GM23338 (cell line): ENCODE measurements at regions not wholly inside any gene's neighbourhood (a gene's known extent, or its start where the extent isn't known, plus 50 kb on each side); places are given as distances from the start of the nearest gene placed in this dataset.

ENCODE experiments used
- CREB1 ChIP-seq: fragments of 250-450 bp; sonication (Bioruptor Pico); IDR thresholded peaks from 2 replicates; pipeline ENCODE4 v1.5.0; 2020; ENCODE audit warnings: low read depth, mild to moderate bottlenecking, moderate library complexity
- CTCF ChIP-seq, 2 experiments: fragments of 200-600 bp in 1 of 2; sonication (generic) in 1 of 2; conservative IDR thresholded peaks; 2 replicates each; pipeline versions ENCODE4 v1.5.1 to v1.6.1; 2016 to 2017; ENCODE audit warnings: antibody characterized with exemption in 2 of 2, low read depth in 2 of 2, mild to moderate bottlenecking in 2 of 2, moderate library complexity in 1 of 2
- ETS1 ChIP-seq: IDR thresholded peaks from 2 replicates; pipeline ENCODE4 v1.6.1; 2016; ENCODE audit warnings: antibody characterized with exemption
- EZH2 ChIP-seq: fragments of 200-600 bp; sonication (generic); IDR thresholded peaks from one replicate; pipeline ENCODE4 v1.8.0; 2017; ENCODE audit warnings: antibody characterized with exemption, mild to moderate bottlenecking, low read depth; ENCODE audit not compliant: unreplicated experiment
- EZH2phosphoT487 ChIP-seq: fragments of 200-600 bp; sonication (generic); IDR thresholded peaks from one replicate; pipeline ENCODE4 v1.8.1; 2018; ENCODE audit warnings: antibody characterized with exemption; ENCODE audit not compliant: unreplicated experiment
- JUNB ChIP-seq: IDR thresholded peaks from one replicate; pipeline ENCODE4 v1.6.1; 2016; ENCODE audit warnings: antibody characterized with exemption; ENCODE audit not compliant: unreplicated experiment
- NANOG ChIP-seq: IDR thresholded peaks from 2 replicates; pipeline ENCODE4 v1.6.1; 2016; ENCODE audit warnings: antibody characterized with exemption, borderline replicate concordance
- POLR2AphosphoS5 ChIP-seq: IDR thresholded peaks from 2 replicates; pipeline ENCODE4 v1.6.1; 2016; ENCODE audit warnings: antibody characterized with exemption, low read depth
- REST ChIP-seq: IDR thresholded peaks from one replicate; pipeline ENCODE4 v1.6.1; 2018; ENCODE audit warnings: antibody characterized with exemption; ENCODE audit not compliant: unreplicated experiment
- STAT1 ChIP-seq: IDR thresholded peaks from one replicate; pipeline ENCODE4 v1.6.1; 2016; ENCODE audit warnings: antibody characterized with exemption; ENCODE audit not compliant: unreplicated experiment
- ZNF114 ChIP-seq: fragments of 250-450 bp; sonication (Bioruptor Pico); IDR thresholded peaks from 2 replicates; pipeline ENCODE4 v1.5.0; 2020; ENCODE audit warnings: mild to moderate bottlenecking, moderate library complexity
- ZNF331 ChIP-seq: fragments of 250-450 bp; sonication (Bioruptor Pico); IDR thresholded peaks from 2 replicates; pipeline ENCODE4 v1.5.0; 2020; ENCODE audit warnings: low read depth, mild to moderate bottlenecking, moderate library complexity
- ZNF462 ChIP-seq: fragments of 250-450 bp; sonication (Bioruptor Pico); IDR thresholded peaks from 2 replicates; pipeline ENCODE4 v1.5.0; 2020; ENCODE audit warnings: mild to moderate bottlenecking, moderate library complexity

- no peak for TF ChIP-seq EZH2
- no peak for TF ChIP-seq CTCF (conservative IDR thresholded peaks at IDR 0.05; ENCODE audit: low read depth in 2 of 2)
- TF ChIP-seq CREB1 (CRISPR knock-in tag) = no peak
- TF ChIP-seq JUNB = no peak
- no peak for TF ChIP-seq POLR2AphosphoS5
- TF ChIP-seq EZH2phosphoT487 = no peak
- TF ChIP-seq STAT1 = no peak
- no peak for TF ChIP-seq REST
- no peak for TF ChIP-seq ETS1
- TF ChIP-seq ZNF331 = no peak
- no peak for TF ChIP-seq ZNF114 (CRISPR knock-in tag)
- TF ChIP-seq ZNF462 (CRISPR knock-in tag) = no peak
- TF ChIP-seq NANOG = no peak
Measured at GRCh38 chr3:110391640-110392395, 679.8 kb upstream of the NECTIN3 start.
